ENCODE measurements at regions not wholly inside any gene's neighbourhood (a gene's known extent, or its start where the extent isn't known, plus 50 kb on each side); places are given as distances from the start of the nearest gene placed in this dataset.

DNA sequence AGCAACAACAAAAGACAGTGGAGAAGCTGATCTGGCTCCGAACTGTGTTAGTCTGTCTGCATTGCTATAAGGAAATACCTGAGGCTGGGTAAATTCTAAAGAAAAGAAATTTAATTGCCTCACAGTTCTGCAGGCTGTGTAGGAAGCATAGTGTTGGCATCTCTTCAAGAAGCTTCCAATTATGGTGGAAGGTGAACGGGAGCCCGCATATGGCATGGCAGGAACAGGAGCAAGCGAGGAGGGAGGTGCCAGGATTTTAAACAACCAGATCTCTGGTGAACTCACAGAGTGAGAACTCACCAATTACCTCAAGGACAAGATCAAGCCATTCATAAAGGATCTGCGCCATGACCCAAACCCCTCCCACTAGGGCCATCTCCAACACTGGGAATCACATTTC is 293.5 kb downstream of the SMOC2 start:
- H2AFZ ChIP-seq (ENCODE audit: low read depth) = no peak overlapping the region
- no peak for DNase-seq
- WGBS (ENCODE audit: low lambda C conversion rate) = 21% methylated on average over 5 of the region's 5 CpGs
- POLR2A ChIA-PET = no interaction called here
- no peak overlapping the region for H3K27ac ChIP-seq (ENCODE audit: low read depth in 2 of 2, low read length in 1 of 2)
- H3K79me2 ChIP-seq (ENCODE audit: insufficient read depth) = no peaks in the 10 kb centered on the region
- CTCF ChIA-PET = interaction anchor here (0.8 to 1.6 kb wide), 3 partner anchors 12 to 23 kb away, joined by 3 to 7 read pairs (median 4); no protein-coding TSS in a partner anchor
- H3K4me1 ChIP-seq (ENCODE audit: control insufficient read depth in 1 of 2, insufficient read depth in 2 of 2, low read depth in 1 of 2, low read length in 1 of 2) = peaks cover 0 to 3% of the 10 kb centered on the region in 2 experiments; a peak in 2 of 4 replicates
- H3K27me3 ChIP-seq (ENCODE audit: insufficient read depth) = no peaks in the 10 kb centered on the region
- no peaks in the 10 kb centered on the region for H3F3A ChIP-seq (replicated peaks; ENCODE audit: insufficient read depth)
- H4K20me1 ChIP-seq (ENCODE audit: insufficient read depth) = no peaks in the 10 kb centered on the region
- no peak overlapping the region for H3K4me2 ChIP-seq
- H3K9ac ChIP-seq = no peak overlapping the region
- H3K36me3 ChIP-seq (replicated peaks in 1 of 2; ENCODE audit: control insufficient read depth in 1 of 2, insufficient read depth in 2 of 2, low read length in 1 of 2) = no peaks in the 10 kb centered on the region
- no peaks in the 10 kb centered on the region for H3K9me3 ChIP-seq
- TF ChIP-seq, protein P1, sequence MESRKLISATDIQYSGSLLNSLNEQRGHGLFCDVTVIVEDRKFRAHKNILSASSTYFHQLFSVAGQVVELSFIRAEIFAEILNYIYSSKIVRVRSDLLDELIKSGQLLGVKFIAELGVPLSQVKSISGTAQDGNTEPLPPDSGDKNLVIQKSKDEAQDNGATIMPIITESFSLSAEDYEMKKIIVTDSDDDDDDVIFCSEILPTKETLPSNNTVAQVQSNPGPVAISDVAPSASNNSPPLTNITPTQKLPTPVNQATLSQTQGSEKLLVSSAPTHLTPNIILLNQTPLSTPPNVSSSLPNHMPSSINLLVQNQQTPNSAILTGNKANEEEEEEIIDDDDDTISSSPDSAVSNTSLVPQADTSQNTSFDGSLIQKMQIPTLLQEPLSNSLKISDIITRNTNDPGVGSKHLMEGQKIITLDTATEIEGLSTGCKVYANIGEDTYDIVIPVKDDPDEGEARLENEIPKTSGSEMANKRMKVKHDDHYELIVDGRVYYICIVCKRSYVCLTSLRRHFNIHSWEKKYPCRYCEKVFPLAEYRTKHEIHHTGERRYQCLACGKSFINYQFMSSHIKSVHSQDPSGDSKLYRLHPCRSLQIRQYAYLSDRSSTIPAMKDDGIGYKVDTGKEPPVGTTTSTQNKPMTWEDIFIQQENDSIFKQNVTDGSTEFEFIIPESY (IDR thresholded peaks at IDR 0.05; ENCODE audit: borderline replicate concordance, low read depth) = no peak
- TF ChIP-seq JUND (IDR thresholded peaks at IDR 0.05) = no peak
- TF ChIP-seq NFIC (IDR thresholded peaks at IDR 0.05; ENCODE audit: borderline replicate concordance) = no peak
- TF ChIP-seq, protein P2, sequence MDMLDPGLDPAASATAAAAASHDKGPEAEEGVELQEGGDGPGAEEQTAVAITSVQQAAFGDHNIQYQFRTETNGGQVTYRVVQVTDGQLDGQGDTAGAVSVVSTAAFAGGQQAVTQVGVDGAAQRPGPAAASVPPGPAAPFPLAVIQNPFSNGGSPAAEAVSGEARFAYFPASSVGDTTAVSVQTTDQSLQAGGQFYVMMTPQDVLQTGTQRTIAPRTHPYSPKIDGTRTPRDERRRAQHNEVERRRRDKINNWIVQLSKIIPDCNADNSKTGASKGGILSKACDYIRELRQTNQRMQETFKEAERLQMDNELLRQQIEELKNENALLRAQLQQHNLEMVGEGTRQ (IDR thresholded peaks at IDR 0.05; ENCODE audit: borderline replicate concordance, low read depth, low read length) = no peak
- TF ChIP-seq TAF1 (IDR thresholded peaks at IDR 0.05; ENCODE audit: borderline replicate concordance, low read depth, low read length) = no peak
- TF ChIP-seq, protein P3, sequence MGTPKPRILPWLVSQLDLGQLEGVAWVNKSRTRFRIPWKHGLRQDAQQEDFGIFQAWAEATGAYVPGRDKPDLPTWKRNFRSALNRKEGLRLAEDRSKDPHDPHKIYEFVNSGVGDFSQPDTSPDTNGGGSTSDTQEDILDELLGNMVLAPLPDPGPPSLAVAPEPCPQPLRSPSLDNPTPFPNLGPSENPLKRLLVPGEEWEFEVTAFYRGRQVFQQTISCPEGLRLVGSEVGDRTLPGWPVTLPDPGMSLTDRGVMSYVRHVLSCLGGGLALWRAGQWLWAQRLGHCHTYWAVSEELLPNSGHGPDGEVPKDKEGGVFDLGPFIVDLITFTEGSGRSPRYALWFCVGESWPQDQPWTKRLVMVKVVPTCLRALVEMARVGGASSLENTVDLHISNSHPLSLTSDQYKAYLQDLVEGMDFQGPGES (IDR thresholded peaks at IDR 0.05; ENCODE audit: low read depth, low read length) = no peak
- TF ChIP-seq, protein P4, sequence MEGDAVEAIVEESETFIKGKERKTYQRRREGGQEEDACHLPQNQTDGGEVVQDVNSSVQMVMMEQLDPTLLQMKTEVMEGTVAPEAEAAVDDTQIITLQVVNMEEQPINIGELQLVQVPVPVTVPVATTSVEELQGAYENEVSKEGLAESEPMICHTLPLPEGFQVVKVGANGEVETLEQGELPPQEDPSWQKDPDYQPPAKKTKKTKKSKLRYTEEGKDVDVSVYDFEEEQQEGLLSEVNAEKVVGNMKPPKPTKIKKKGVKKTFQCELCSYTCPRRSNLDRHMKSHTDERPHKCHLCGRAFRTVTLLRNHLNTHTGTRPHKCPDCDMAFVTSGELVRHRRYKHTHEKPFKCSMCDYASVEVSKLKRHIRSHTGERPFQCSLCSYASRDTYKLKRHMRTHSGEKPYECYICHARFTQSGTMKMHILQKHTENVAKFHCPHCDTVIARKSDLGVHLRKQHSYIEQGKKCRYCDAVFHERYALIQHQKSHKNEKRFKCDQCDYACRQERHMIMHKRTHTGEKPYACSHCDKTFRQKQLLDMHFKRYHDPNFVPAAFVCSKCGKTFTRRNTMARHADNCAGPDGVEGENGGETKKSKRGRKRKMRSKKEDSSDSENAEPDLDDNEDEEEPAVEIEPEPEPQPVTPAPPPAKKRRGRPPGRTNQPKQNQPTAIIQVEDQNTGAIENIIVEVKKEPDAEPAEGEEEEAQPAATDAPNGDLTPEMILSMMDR (IDR thresholded peaks at IDR 0.05) = no peak
- TF ChIP-seq CHD2 (IDR thresholded peaks at IDR 0.05; ENCODE audit: low read length, partially characterized antibody) = no peak
- TF ChIP-seq EP300 (IDR thresholded peaks at IDR 0.05; ENCODE audit: borderline replicate concordance in 1 of 2, low read depth in 1 of 2, low read length in 1 of 2) = no peak
- no peak for TF ChIP-seq GABPA (IDR thresholded peaks at IDR 0.05; ENCODE audit: low read depth)
- TF ChIP-seq FOXJ3 (CRISPR knock-in tag; IDR thresholded peaks at IDR 0.05) = no peak
- no peak for TF ChIP-seq ELF1 (IDR thresholded peaks at IDR 0.05)
- TF ChIP-seq FOXM1 (IDR thresholded peaks at IDR 0.05; ENCODE audit: low read depth) = no peak
- TF ChIP-seq YY1 (IDR thresholded peaks at IDR 0.05; ENCODE audit: low read depth) = no peak
- TF ChIP-seq, protein P5, sequence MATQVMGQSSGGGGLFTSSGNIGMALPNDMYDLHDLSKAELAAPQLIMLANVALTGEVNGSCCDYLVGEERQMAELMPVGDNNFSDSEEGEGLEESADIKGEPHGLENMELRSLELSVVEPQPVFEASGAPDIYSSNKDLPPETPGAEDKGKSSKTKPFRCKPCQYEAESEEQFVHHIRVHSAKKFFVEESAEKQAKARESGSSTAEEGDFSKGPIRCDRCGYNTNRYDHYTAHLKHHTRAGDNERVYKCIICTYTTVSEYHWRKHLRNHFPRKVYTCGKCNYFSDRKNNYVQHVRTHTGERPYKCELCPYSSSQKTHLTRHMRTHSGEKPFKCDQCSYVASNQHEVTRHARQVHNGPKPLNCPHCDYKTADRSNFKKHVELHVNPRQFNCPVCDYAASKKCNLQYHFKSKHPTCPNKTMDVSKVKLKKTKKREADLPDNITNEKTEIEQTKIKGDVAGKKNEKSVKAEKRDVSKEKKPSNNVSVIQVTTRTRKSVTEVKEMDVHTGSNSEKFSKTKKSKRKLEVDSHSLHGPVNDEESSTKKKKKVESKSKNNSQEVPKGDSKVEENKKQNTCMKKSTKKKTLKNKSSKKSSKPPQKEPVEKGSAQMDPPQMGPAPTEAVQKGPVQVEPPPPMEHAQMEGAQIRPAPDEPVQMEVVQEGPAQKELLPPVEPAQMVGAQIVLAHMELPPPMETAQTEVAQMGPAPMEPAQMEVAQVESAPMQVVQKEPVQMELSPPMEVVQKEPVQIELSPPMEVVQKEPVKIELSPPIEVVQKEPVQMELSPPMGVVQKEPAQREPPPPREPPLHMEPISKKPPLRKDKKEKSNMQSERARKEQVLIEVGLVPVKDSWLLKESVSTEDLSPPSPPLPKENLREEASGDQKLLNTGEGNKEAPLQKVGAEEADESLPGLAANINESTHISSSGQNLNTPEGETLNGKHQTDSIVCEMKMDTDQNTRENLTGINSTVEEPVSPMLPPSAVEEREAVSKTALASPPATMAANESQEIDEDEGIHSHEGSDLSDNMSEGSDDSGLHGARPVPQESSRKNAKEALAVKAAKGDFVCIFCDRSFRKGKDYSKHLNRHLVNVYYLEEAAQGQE (IDR thresholded peaks at IDR 0.05; ENCODE audit: low read depth, low read length) = no peak
- no peak for TF ChIP-seq FOSL2 (IDR thresholded peaks at IDR 0.05; ENCODE audit: borderline replicate concordance, low read depth)
- TF ChIP-seq RAD21 (IDR thresholded peaks at IDR 0.05; ENCODE audit: low read length) = no peak
- no peaks in the 10 kb centered on the region for H3K9me2 ChIP-seq
- H3K4me3 ChIP-seq (ENCODE audit: low read depth in 2 of 2, low read length in 1 of 2) = no peak overlapping the region
